MM.1S (cell line): ENCODE measurements at regions not wholly inside any gene's neighbourhood (a gene's known extent, or its start where the extent isn't known, plus 50 kb on each side); places are given as distances from the start of the nearest gene placed in this dataset.

Experiments
- DNase-seq: peaks from one replicate; pipeline ENCODE4 v3.0.0-alpha.2; 2015
- H2AFZ ChIP-seq: fragments of 300-600 bp; sonication (generic); 2 replicates; pipeline ENCODE4 v1.6.0; 2016; ENCODE audit warnings: antibody characterized with exemption, low read length
- H3F3A ChIP-seq: fragments of 300-600 bp; sonication (generic); 2 replicates; pipeline ENCODE4 v1.6.1; 2016; ENCODE audit warnings: mild to moderate bottlenecking, antibody characterized with exemption, low read length, moderate library complexity, mixed read lengths; ENCODE audit not compliant: insufficient read depth
- H3K27ac ChIP-seq: fragments of 300-600 bp; sonication (generic); 2 replicates; pipeline ENCODE4 v1.5.1; 2016; ENCODE audit warnings: mild to moderate bottlenecking, low read length
- H3K27me3 ChIP-seq: fragments of 300-600 bp; sonication (generic); replicated peaks from 2 replicates; pipeline ENCODE4 v1.6.0; 2016; ENCODE audit warnings: low read length; ENCODE audit not compliant: insufficient read depth
- H3K36me3 ChIP-seq: fragments of 300-600 bp; sonication (generic); replicated peaks from 2 replicates; pipeline ENCODE4 v1.6.1; 2016; ENCODE audit warnings: mild to moderate bottlenecking, low read length, mixed read lengths; ENCODE audit not compliant: insufficient read depth
- H3K4me1 ChIP-seq: fragments of 300-600 bp; sonication (generic); 2 replicates; pipeline ENCODE4 v1.6.1; 2016; ENCODE audit warnings: low read length, mixed read lengths
- H3K4me2 ChIP-seq: fragments of 300-600 bp; sonication (generic); 2 replicates; pipeline ENCODE4 v1.6.0; 2016; ENCODE audit warnings: low read depth, low read length
- H3K4me3 ChIP-seq: fragments of 300-600 bp; sonication (generic); 2 replicates; pipeline ENCODE4 v1.5.1; 2016; ENCODE audit warnings: low read length, mixed read lengths
- H3K79me2 ChIP-seq: fragments of 300-600 bp; sonication (generic); 2 replicates; pipeline ENCODE4 v1.6.1; 2016; ENCODE audit warnings: mixed run types, low read length, mixed read lengths
- H3K9ac ChIP-seq: fragments of 300-600 bp; sonication (generic); 2 replicates; pipeline ENCODE4 v1.6.1; 2016; ENCODE audit warnings: low read length, mixed read lengths
- H3K9me2 ChIP-seq: fragments of 300-600 bp; sonication (generic); replicated peaks from 2 replicates; pipeline ENCODE4 v1.6.1; 2016; ENCODE audit warnings: mild to moderate bottlenecking, low read length, mixed read lengths; ENCODE audit not compliant: insufficient read depth
- H3K9me3 ChIP-seq: fragments of 300-600 bp; sonication (generic); replicated peaks from 2 replicates; pipeline ENCODE4 v1.6.1; 2016; ENCODE audit warnings: mild to moderate bottlenecking, low read length, mixed read lengths; ENCODE audit not compliant: insufficient read depth
- H4K20me1 ChIP-seq: fragments of 300-600 bp; sonication (generic); 2 replicates; pipeline ENCODE4 v1.6.1; 2016; ENCODE audit warnings: mild to moderate bottlenecking, low read length, moderate library complexity, mixed read lengths; ENCODE audit not compliant: insufficient read depth
- EZH2 ChIP-seq: fragments of 300-600 bp; sonication (generic); optimal IDR thresholded peaks from 2 replicates; pipeline ENCODE3; 2017; ENCODE audit warnings: low read depth, mild to moderate bottlenecking, antibody characterized with exemption, low read length, mixed read lengths
- EZH2phosphoT487 ChIP-seq: fragments of 300-600 bp; sonication (generic); IDR thresholded peaks from 2 replicates; pipeline ENCODE4 v1.6.1; 2018; ENCODE audit warnings: antibody characterized with exemption, low read length
- TF ChIP-seq, protein P1 (sequence below): fragments of 300-600 bp; sonication (generic); IDR thresholded peaks from 2 replicates; pipeline ENCODE4 v1.5.1; 2016; ENCODE audit warnings: antibody characterized with exemption, low read length, mixed read lengths

DNA sequence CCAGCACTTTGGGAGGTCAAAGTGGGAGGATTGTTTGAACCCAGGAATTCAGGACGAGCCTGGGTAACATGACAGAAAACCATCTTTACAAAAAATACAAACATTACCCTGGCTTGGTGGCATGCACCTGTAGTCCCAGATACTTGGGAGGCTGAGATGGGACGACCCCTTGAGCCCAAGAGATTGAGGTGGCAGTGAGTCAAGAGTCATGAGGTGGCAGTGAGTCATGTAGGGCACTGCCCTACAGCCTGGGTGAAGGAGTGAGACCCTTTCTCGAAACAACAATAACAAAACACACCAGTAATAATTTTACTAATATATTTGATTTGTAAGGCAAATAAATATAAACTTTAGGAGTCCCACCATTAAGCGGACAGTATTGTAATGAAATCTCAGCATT, 1906.2 kb downstream of the NCAM2 start:
- H3K4me1 ChIP-seq: no peaks in the 10 kb centered on the region
- H3K27ac ChIP-seq: no peak overlapping the region
- TF ChIP-seq EZH2phosphoT487 (no peak), EZH2 (no peak)
- TF ChIP-seq, protein P1, sequence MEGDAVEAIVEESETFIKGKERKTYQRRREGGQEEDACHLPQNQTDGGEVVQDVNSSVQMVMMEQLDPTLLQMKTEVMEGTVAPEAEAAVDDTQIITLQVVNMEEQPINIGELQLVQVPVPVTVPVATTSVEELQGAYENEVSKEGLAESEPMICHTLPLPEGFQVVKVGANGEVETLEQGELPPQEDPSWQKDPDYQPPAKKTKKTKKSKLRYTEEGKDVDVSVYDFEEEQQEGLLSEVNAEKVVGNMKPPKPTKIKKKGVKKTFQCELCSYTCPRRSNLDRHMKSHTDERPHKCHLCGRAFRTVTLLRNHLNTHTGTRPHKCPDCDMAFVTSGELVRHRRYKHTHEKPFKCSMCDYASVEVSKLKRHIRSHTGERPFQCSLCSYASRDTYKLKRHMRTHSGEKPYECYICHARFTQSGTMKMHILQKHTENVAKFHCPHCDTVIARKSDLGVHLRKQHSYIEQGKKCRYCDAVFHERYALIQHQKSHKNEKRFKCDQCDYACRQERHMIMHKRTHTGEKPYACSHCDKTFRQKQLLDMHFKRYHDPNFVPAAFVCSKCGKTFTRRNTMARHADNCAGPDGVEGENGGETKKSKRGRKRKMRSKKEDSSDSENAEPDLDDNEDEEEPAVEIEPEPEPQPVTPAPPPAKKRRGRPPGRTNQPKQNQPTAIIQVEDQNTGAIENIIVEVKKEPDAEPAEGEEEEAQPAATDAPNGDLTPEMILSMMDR: no peak
- no peak overlapping the region for H3K4me3 ChIP-seq
- no peaks in the 10 kb centered on the region for H3F3A ChIP-seq
- no peaks in the 10 kb centered on the region for H4K20me1 ChIP-seq
- no peaks in the 10 kb centered on the region for H3K9me2 ChIP-seq
- H3K79me2 ChIP-seq: no peaks in the 10 kb centered on the region
- H3K4me2 ChIP-seq: no peak overlapping the region
- H3K27me3 ChIP-seq: no peaks in the 10 kb centered on the region
- no peak overlapping the region for H2AFZ ChIP-seq
- H3K9me3 ChIP-seq: no peaks in the 10 kb centered on the region
- DNase-seq: no peak
- H3K9ac ChIP-seq: no peak overlapping the region
- no peaks in the 10 kb centered on the region for H3K36me3 ChIP-seq

DNA sequence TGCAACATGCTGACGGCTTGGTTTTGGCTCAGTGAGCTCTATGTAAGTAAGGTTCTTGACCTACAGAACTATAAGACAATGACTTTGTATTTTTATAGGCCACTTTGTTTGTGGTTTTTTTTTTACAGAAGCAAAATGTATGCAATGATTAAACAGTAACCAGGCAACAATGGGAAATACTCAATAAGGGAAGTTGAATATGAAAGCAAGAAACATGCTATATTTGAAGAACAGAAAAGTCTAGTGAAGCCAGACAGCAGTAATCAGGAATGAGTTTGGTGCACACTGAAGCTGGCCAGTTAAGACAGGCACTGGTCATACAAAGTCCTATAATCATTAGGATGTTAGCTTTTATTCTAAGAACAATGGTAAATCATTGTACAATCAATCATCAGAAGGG, 1926.8 kb downstream of the NCAM2 start:
- Histone ChIP-seq H3K9ac (no peak overlapping the region), H3K79me2 (no peaks in the 10 kb centered on the region), H3K4me3 (no peak overlapping the region), H3K27me3 (no peaks in the 10 kb centered on the region), H3K9me2 (no peaks in the 10 kb centered on the region), H3F3A (no peaks in the 10 kb centered on the region), H4K20me1 (no peaks in the 10 kb centered on the region), H3K9me3 (no peaks in the 10 kb centered on the region), H3K4me2 (no peak overlapping the region), H3K27ac (no peak overlapping the region), H3K4me1 (no peaks in the 10 kb centered on the region), H3K36me3 (no peaks in the 10 kb centered on the region), H2AFZ (no peak overlapping the region)
- no peak for TF ChIP-seq EZH2
- TF ChIP-seq EZH2phosphoT487: no peak
- TF ChIP-seq, protein P1: no peak
- no peak for DNase-seq

- no peaks in the 10 kb centered on the region for H3K9me3 ChIP-seq
These were observed 1929.3 kb downstream of the NCAM2 start for GRCh38 chr21:22927469-22927868.

More at GRCh38 chr21:22927469-22927868, 1929.3 kb downstream of the NCAM2 start:
- Histone ChIP-seq H3K4me2 (no peak overlapping the region), H3K9me2 (no peaks in the 10 kb centered on the region), H3K79me2 (no peaks in the 10 kb centered on the region), H3K27me3 (no peaks in the 10 kb centered on the region), H2AFZ (no peak overlapping the region), H3K4me3 (no peak overlapping the region), H3K4me1 (no peaks in the 10 kb centered on the region), H3K27ac (no peak overlapping the region), H3K9ac (no peak overlapping the region), H4K20me1 (no peaks in the 10 kb centered on the region), H3F3A (no peaks in the 10 kb centered on the region), H3K36me3 (no peaks in the 10 kb centered on the region)
- no peak for TF ChIP-seq EZH2phosphoT487
- TF ChIP-seq, protein P1: no peak
- DNase-seq: no peak
